HT1080 (cell line): ENCODE measurements at regions not wholly inside any gene's neighbourhood (a gene's known extent, or its start where the extent isn't known, plus 50 kb on each side); places are given as distances from the start of the nearest gene placed in this dataset.
A peak's percentile ranks its signal among the peaks of the same experiment; 100 is the strongest.
"Not testable (repeated sequence)": the region's sequence is repeated elsewhere in the genome, so short reads cannot be mapped to it uniquely, and the experiment has no call there.

Source experiments
- DNase-seq: peaks from one replicate; pipeline ENCODE4 v3.0.0-alpha.2; 2015; ENCODE audit warnings: low read depth

GRCh38 chr20:7159903-7160302 lies 392.4 kb downstream of the BMP2 start:
- no peak for DNase-seq

- DNase-seq = no peak
These were observed 394.2 kb downstream of the BMP2 start for GRCh38 chr20:7161690-7162089.

DNA sequence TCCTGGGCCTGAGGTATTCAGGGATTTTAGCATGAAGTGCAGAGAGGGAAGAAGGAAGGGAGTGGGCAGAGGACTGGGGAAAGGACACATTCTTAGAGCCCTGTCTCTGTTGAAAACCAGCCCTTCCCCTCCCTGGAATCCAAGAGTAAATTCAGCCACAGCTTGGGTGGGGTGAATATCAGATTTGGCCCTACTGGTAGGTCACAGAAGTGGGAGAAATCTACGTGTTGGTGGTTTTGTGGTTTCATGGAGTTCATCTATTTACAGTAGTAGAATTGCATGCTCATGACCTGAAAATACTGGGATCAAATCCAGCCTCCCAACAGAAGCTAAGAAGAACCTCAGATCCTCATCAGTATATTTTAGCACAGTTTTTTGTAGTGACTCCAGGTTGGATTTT lies 404.4 kb downstream of the BMP2 start:
- peak; percentile 32 for DNase-seq

DNA sequence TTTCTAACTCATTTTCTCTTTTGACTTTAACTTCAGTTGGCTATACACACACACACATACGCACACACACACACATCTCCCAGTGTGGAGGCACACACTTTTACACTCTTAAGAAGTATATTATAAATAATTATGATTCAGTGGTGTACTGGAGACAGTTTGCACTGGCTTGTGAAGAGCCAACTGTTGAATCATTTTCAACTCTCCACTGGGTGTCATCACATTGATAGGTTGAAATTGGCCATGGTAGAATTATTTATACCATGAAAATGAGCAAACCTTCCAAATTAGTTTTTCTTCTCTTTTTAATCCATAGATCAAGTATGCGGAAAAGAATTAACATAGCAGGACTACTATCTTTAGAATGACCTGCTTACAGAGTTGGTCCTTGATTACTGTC lies 407.1 kb downstream of the BMP2 start:
- DNase-seq = no peak

- not testable (repeated sequence) for DNase-seq
These were observed 408.3 kb downstream of the BMP2 start for GRCh38 chr20:7175827-7176226.

GRCh38 chr20:7178004-7178403 lies 410.5 kb downstream of the BMP2 start:
- no peak for DNase-seq

GRCh38 chr20:7180256-7181045 lies 413.0 kb downstream of the BMP2 start:
- DNase-seq = peak; percentile 31

DNA sequence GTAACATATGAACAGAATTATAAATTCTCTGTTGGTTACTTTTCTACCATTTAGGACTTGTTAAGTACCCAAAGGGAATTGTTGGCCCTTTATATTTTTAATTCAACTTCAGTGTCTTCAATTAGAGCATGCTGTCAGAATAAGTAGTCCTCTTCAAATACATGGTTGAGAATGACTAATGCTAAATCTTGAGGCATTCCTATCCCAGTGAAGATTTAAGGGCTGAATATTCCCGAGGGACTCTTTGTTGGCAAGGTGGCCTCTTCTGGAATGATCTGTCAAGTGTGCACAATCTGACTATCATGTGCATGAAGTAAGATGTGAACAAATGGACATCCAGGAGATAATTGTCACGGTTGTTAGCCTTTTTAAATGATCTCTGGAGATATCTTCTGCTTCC lies 421.7 kb downstream of the BMP2 start:
- no peak for DNase-seq

DNA sequence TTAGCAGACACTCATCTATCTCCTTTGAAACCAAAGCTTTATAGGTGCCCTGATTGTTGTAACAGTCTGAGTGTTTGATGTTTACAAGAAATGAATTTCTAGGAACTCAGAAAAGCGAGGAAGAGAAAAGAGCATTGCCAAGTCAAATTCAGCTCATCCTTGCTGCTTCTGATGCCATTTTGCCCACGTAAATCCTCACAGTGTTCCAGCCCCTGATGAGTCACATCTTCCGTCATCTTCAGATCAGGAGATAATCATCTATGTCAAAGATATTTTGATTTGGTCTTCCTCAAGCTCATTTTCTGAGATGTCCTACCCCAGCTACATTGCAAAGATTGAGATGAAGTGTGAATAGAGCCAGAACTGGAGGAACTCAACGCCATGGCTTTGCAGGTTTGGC lies 426.2 kb downstream of the BMP2 start:
- DNase-seq = no peak

- DNase-seq = peak; percentile 89
These were observed 428.2 kb downstream of the BMP2 start for GRCh38 chr20:7195704-7196103.

- DNase-seq = peak; percentile 10
These were observed 429.0 kb downstream of the BMP2 start for GRCh38 chr20:7196481-7196880.

DNA sequence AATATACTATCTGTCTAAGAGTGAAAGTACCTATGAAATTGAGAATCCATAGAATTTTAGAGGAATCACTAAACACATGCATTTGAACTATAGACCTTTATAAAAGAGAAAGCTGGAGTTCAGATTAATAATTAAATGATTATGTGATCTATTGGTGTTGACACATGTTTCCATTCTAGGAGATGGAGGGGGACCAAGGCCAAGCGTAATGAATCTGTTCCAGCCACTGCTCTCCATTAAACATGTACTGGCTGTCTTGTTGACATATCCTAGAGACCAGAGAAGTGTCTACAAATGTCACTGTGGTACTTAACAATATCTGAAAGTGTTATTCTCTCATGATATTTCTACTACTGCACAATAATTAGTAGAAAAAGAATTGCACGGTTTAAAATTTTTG lies 432.4 kb downstream of the BMP2 start:
- no peak for DNase-seq

DNA sequence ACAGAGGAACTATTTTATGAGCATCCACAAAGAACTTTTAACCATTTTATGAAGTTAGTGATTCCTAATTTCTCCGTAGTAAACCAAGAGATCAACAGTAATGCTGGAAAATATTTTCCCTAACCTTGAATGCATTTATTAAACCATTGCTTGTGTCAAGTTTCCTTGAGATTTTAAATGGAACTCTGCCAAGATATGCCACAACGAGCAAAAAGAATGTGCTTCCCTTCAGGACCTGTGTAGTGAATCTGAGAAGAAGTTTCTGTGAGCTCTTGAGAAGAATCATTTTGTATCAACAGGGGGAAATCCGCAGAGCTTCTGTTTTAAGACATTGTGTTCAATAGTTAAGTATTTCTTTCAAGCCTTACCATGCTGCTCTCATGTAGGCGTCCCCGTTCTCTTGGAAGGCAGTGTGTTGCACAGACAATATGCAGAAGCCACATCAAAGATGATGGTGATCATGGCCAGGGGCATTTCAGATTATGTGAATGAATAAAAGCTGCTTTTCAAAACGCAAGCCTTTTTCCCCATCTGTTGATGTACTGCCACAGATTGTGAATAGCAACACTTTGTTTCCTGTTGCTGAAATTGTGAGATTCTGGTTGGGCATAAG lies 439.8 kb downstream of the BMP2 start:
- no peak for DNase-seq

DNA sequence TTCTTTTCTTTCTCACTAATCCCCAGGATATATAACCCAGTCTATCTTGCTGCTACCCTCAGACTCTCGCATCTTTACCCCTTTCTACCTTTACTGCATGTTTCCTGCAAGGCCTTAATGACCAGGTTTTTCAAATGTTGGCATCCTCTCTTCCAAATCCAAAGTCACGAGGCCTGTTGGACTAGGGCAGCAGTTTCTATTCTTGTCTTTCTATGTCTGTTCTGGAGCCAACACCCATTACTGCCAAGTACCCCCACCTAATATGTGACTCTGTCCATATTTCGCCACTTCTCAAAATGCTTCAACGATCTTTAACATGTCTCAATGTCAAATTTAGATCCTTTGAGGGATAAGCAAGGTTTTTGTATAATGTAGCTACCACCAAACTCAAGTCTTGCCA lies 443.4 kb downstream of the BMP2 start:
- DNase-seq = no peak

- no peak for DNase-seq
These were observed 446.7 kb downstream of the BMP2 start for GRCh38 chr20:7214081-7214740.

GRCh38 chr20:7217606-7218005 lies 450.1 kb downstream of the BMP2 start:
- DNase-seq = no peak

- DNase-seq = no peak
These were observed 453.3 kb downstream of the BMP2 start for GRCh38 chr20:7220755-7221154.

DNA sequence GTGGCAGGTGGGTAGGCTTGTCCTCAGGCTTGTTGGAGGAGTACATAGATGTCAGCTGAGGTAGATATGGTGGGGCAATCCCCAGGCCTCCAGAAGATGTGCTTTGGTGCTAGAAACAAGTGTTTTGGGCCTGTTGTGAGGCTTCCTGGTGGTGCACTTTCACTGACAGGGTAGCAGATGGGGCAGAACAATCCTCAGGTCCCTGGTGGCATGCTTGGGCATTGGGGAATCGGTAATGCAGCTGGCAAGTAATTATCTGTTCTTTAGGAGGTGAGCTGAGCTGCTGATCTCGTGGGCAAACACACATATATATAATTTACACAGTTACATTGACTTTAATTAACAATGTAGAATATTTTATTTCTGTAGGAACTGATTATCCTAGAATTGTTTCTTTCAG lies 458.7 kb downstream of the BMP2 start:
- DNase-seq = no peak

GRCh38 chr20:7231303-7231702 lies 463.8 kb downstream of the BMP2 start:
- no peak for DNase-seq

DNA sequence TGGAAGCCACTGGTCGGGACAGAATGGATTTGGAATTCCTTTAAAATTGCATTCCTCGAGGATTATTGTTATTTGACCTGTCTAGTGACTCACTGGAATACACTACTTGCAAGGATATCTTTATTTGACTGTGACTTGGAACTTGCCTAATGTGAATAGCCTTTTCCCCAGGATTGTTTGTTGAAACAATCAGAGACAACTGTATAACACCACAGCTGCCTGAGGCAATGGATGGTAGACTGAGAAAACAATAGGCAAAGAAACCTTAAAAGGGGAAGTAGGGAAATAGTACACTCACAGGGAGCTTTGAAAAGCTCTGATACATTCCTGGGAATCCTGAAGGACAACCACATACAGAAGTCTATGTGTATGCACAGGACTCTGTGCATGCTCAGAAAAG lies 465.3 kb downstream of the BMP2 start:
- DNase-seq = no peak

GRCh38 chr20:7237251-7237650 lies 469.8 kb downstream of the BMP2 start:
- no peak for DNase-seq

GRCh38 chr20:7240490-7240889 lies 473.0 kb downstream of the BMP2 start:
- no peak for DNase-seq
